Spinal cord (tissue), 9 donors: ENCODE measurements at regions not wholly inside any gene's neighbourhood (a gene's known extent, or its start where the extent isn't known, plus 50 kb on each side); places are given as distances from the start of the nearest gene placed in this dataset.

Experiments used
- DNase-seq, 6 donors: peaks; one replicate each; pipeline versions ENCODE4 v3.0.0 to v3.0.0-alpha.2; 2013 to 2015; ENCODE audit warnings: low spot score in 6 of 6, low read depth in 4 of 6
- H3K27ac ChIP-seq: one replicate; pipeline ENCODE4 v1.5.1; 2013; ENCODE audit warnings: low read depth, low read length, control low read depth
- H3K27me3 ChIP-seq: one replicate; pipeline ENCODE4 v1.6.1; 2013; ENCODE audit warnings: low read length; ENCODE audit not compliant: control insufficient read depth, insufficient read depth
- H3K36me3 ChIP-seq: one replicate; pipeline ENCODE4 v1.6.1; 2013; ENCODE audit warnings: low read length; ENCODE audit not compliant: control insufficient read depth, insufficient read depth
- H3K4me1 ChIP-seq: one replicate; pipeline ENCODE4 v1.6.1; 2013; ENCODE audit warnings: low read length; ENCODE audit not compliant: control insufficient read depth, insufficient read depth
- H3K4me3 ChIP-seq: one replicate; pipeline ENCODE4 v1.5.1; 2013; ENCODE audit warnings: low read depth, low read length, control low read depth
- H3K9me3 ChIP-seq: one replicate; pipeline ENCODE4 v1.6.1; 2013; ENCODE audit warnings: low read length; ENCODE audit not compliant: control insufficient read depth, insufficient read depth
- WGBS: methylation state at CpG from one replicate; pipeline ENCODE4 v1.1.5; 2013; ENCODE audit warnings: missing lambda C conversion rate; ENCODE audit not compliant: insufficient coverage; 5-methylcytosine and 5-hydroxymethylcytosine counted together
- donor health status: healthy.

DNA sequence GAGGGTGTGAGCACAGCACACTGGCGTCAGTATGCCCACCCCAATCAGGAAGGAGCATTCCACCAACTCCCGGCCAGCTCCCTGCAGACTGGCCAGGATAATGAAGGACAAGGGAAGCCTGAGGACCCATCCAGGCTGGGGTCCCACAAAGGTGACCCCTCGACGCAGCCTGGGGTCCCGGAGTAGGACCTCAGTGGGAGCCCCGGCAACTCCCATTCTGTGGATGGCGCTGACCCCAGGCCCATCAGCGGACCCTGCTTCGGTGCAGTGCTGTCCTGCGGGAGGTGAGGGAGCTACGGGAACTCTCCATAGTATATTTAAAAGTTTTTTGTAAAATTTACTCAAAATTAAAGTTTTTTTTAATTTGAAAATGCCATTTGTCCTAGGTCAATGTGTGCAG is 137.7 kb upstream of the NKX1-1 start:
- no peak for DNase-seq
- no peak overlapping the region for H3K27ac ChIP-seq
- peaks cover 32% of the 10 kb centered on the region for H3K4me1 ChIP-seq
- WGBS = 85% methylated on average over 6 of the region's 11 CpGs
- peaks cover 45% of the 10 kb centered on the region for H3K27me3 ChIP-seq
- H3K36me3 ChIP-seq = no peaks in the 10 kb centered on the region
- H3K4me3 ChIP-seq = no peak overlapping the region
- H3K9me3 ChIP-seq = no peaks in the 10 kb centered on the region

DNA sequence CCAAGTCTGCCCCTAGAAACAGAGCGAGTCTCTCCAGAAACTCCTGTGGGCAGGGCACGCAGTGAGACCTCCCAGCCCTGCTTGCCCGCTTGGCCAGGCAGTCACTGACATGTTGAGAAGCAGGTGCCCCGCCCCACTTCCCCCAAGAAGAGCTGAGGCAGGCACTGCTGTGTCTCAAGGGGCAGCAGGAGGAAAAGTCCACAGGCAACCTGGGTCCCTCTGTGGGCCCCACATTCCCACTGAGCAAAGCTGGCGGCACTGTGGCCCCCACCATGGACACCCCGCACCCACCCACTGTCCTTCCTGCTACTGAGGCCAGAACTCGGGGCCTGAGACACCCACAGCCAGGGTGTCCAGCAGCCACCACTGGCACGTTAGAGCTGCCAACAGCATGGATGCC is 137.3 kb upstream of the NKX1-1 start:
- peaks cover 46% of the 10 kb centered on the region for H3K27me3 ChIP-seq
- 79% methylated on average over 8 of the region's 8 CpGs for WGBS
- H3K4me3 ChIP-seq = no peak overlapping the region
- no peaks in the 10 kb centered on the region for H3K9me3 ChIP-seq
- H3K36me3 ChIP-seq = no peaks in the 10 kb centered on the region
- no peak for DNase-seq
- peaks cover 28% of the 10 kb centered on the region for H3K4me1 ChIP-seq
- no peak overlapping the region for H3K27ac ChIP-seq

- WGBS = 78% methylated on average over 27 of the region's 27 CpGs
These were observed 136.5 kb upstream of the NKX1-1 start for GRCh38 chr4:1542516-1543320.

GRCh38 chr4:1542226-1542490 is 135.9 kb upstream of the NKX1-1 start:
- no peak for DNase-seq
- no peaks in the 10 kb centered on the region for H3K36me3 ChIP-seq
- peaks cover 16% of the 10 kb centered on the region for H3K4me1 ChIP-seq
- H3K4me3 ChIP-seq = no peak overlapping the region
- H3K27me3 ChIP-seq = peaks cover 43% of the 10 kb centered on the region
- 84% methylated on average over 10 of the region's 10 CpGs for WGBS
- H3K9me3 ChIP-seq = no peaks in the 10 kb centered on the region
- no peak overlapping the region for H3K27ac ChIP-seq

More at GRCh38 chr4:1542516-1543320, 136.5 kb upstream of the NKX1-1 start:
- peaks cover 43% of the 10 kb centered on the region for H3K27me3 ChIP-seq
- H3K9me3 ChIP-seq = no peaks in the 10 kb centered on the region
- no peak overlapping the region for H3K4me3 ChIP-seq
- no peak for DNase-seq
- peaks cover 19% of the 10 kb centered on the region for H3K4me1 ChIP-seq
- H3K27ac ChIP-seq = no peak overlapping the region
- H3K36me3 ChIP-seq = no peaks in the 10 kb centered on the region

GRCh38 chr4:1541449-1542225 is 135.4 kb upstream of the NKX1-1 start:
- Histone ChIP-seq H3K4me1 (peaks cover 16% of the 10 kb centered on the region), H3K27me3 (peaks cover 46% of the 10 kb centered on the region), H3K36me3 (no peaks in the 10 kb centered on the region), H3K27ac (no peak overlapping the region), H3K9me3 (no peaks in the 10 kb centered on the region), H3K4me3 (no peak overlapping the region)
- DNase-seq = no peak
- 75% methylated on average over 29 of the region's 30 CpGs for WGBS

DNA sequence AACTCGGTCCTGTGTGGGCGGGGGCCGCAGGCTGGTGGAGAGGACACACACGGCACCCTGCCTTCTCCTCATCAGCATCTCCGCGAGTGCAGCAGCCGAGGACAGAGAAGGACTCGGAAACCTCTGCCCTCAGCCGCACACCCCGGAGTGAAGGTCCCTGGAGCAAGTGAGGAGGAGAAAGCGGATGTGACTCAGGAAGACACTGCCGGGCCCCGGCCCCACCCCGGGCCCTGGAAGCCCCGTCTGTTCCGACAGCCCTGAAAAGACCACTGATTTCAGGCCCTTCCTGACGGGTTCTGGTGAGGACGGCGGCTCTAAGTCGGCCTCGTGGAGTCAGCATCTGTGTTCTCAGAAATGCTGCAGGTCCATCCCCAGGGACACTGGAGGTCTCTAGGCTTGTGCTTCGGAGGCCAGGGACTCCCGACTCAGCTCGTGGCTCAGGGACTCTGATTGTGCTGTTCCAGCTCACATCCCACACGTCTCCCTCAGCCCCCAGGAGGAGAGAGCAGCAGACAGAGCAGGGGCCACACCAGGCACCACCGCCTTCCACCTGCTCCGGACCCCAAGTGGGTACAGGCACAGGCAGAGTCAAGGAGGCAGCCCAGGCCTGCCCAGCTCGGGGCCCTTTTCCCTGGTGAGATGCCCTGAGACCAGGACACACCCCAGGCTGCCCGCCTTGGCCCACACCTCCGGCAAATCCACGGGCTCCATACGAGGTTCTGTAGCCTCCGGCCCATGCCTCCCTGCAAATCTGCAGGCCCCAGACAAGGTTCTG is 134.5 kb upstream of the NKX1-1 start:
- H3K4me3 ChIP-seq = no peak overlapping the region
- 77% methylated on average over 33 of the region's 33 CpGs for WGBS
- peaks cover 46% of the 10 kb centered on the region for H3K27me3 ChIP-seq
- no peaks in the 10 kb centered on the region for H3K9me3 ChIP-seq
- no peak for DNase-seq
- H3K4me1 ChIP-seq = peaks cover 16% of the 10 kb centered on the region
- no peak overlapping the region for H3K27ac ChIP-seq
- H3K36me3 ChIP-seq = no peaks in the 10 kb centered on the region

DNA sequence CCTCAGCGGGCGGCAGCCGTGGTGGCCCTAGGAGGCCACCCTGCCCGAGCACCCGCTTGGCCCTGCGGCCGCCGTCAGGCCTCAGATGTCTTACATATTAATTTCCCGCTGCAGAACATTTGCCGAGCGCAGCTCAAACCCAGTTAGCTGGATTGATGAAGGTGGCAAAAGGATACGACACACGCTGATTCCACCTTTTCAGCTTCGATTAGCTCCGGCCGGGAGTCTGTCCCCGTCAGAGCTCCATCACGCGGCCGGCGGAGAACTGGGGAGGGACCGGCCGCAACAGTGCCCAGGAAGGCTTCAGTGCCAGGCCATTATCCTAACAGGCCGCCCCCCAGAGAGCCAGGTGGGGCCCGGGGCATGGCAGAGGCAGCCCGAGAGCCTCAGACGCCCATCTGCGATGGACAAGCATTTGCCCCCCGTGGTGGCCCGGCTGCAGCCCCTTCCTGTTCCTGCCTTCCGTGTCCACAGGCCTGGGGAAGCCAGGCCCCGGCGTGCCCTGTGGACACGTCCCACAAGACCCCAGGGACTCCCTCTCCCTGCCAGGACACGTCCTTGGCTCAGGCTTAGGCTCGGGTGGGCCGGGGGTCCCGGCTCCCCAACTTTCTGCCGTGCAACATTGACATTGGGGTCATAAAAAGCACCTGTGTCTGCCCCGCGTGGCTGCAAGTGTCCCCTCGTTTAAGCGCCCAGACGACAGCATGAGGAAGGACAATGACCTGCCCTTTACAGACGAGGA is 133.8 kb upstream of the NKX1-1 start:
- Histone ChIP-seq H3K9me3 (no peaks in the 10 kb centered on the region), H3K4me3 (no peak overlapping the region), H3K4me1 (peaks cover 15% of the 10 kb centered on the region), H3K36me3 (no peaks in the 10 kb centered on the region), H3K27me3 (peaks cover 47% of the 10 kb centered on the region), H3K27ac (no peak overlapping the region)
- peak in 1 of 6 donors; percentile 69 for DNase-seq
- WGBS = 58% methylated on average over 44 of the region's 45 CpGs

DNA sequence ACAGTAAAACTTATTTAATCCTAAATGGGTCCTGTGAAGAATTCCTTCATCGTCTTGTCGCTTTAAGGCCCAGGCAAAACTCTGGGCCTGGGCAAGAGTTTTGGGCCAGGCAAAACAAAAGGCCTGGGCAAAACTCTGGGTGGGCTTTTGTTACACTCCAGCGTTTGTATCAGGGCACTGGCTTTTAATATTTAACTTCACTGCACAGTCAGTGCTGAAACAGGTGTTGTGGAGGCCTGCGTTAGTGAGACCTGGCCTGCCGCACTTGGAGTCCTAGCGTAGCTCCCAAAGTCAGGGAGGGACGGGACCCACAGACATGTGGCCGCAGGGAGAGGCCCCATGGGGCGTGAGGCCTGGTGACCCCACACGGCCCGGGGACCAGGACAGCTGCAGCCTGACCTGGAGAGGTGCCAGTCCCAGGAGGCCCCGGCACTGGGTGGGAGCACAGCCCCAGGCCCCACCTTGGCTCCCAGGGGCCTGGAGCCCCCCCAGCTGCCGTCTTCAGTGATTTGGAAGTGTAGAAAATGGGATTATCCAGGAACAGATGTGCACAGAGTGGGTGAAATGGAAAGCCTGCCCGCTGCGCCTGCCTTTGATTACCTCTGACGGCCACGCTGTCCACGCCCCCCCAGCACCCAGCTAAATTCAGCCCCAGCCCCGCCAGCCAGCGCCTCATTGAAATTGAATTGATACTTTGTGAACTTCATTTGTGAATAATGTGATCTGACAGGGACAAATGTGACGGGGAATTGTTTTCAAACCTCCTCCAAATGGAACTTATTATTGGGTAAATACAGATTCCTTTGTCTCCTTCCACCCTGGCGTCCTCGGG is 132.9 kb upstream of the NKX1-1 start:
- Histone ChIP-seq H3K27ac (no peak overlapping the region), H3K9me3 (no peaks in the 10 kb centered on the region), H3K4me1 (peaks cover 13% of the 10 kb centered on the region), H3K36me3 (no peaks in the 10 kb centered on the region), H3K4me3 (no peak overlapping the region), H3K27me3 (peaks cover 52% of the 10 kb centered on the region)
- WGBS = 54% methylated on average over 14 of the region's 23 CpGs
- no peak for DNase-seq

- H3K4me1 ChIP-seq = peaks cover 23% of the 10 kb centered on the region
- no peak for DNase-seq
- no CpG with 5 or more reads among the region's 9 CpGs for WGBS
- H3K9me3 ChIP-seq = no peaks in the 10 kb centered on the region
- peaks cover 58% of the 10 kb centered on the region for H3K27me3 ChIP-seq
- H3K27ac ChIP-seq = no peak overlapping the region
- H3K4me3 ChIP-seq = no peak overlapping the region
- no peaks in the 10 kb centered on the region for H3K36me3 ChIP-seq
These were observed 131.8 kb upstream of the NKX1-1 start for GRCh38 chr4:1538096-1538410.
